ENCODE measurements at regions not wholly inside any gene's neighbourhood (a gene's known extent, or its start where the extent isn't known, plus 50 kb on each side); places are given as distances from the start of the nearest gene placed in this dataset.

GRCh38 chr5:61869333-61869732, 436.7 kb upstream of the KIF2A start:
- TF ChIP-seq RFX5 (IDR thresholded peaks at IDR 0.05; ENCODE audit: borderline replicate concordance, low read depth, low read length), result no peak
- TF ChIP-seq JUND (IDR thresholded peaks at IDR 0.05; ENCODE audit: low read length), result no peak
- TF ChIP-seq, protein P1, sequence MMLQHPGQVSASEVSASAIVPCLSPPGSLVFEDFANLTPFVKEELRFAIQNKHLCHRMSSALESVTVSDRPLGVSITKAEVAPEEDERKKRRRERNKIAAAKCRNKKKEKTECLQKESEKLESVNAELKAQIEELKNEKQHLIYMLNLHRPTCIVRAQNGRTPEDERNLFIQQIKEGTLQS (IDR thresholded peaks at IDR 0.05; ENCODE audit: insufficient read depth, low read depth, low read length), result no peak
- no peak for TF ChIP-seq CTCF (IDR thresholded peaks at IDR 0.05; ENCODE audit: control extremely low read depth in 1 of 3, insufficient read depth in 1 of 3, low read depth in 1 of 3, low read length in 3 of 3)
- no peak for TF ChIP-seq POLR2A (IDR thresholded peaks at IDR 0.05; ENCODE audit: control extremely low read depth in 1 of 2, low read depth in 2 of 2, low read length in 2 of 2)
- TF ChIP-seq YY1 (IDR thresholded peaks at IDR 0.05; ENCODE audit: low read depth, low read length), result no peak
- TF ChIP-seq CHD2 (IDR thresholded peaks at IDR 0.05; ENCODE audit: low read length), result no peak
